Transverse colon (tissue), 4 donors: ENCODE measurements at regions not wholly inside any gene's neighbourhood (a gene's known extent, or its start where the extent isn't known, plus 50 kb on each side); places are given as distances from the start of the nearest gene placed in this dataset.

Experiments used
- CTCF ChIP-seq, 5 experiments: fragments of 200-600 bp in 3 of 5; fragments of 450-650 bp in 2 of 5; sonication (generic) in 3 of 5; IDR thresholded peaks; 1 replicate in 2 of 5; 2 replicates in 3 of 5; pipeline ENCODE4 v1.5.1; 2016 to 2017; ENCODE audit warnings: antibody characterized with exemption in 5 of 5, inconsistent platforms in 3 of 5, mild to moderate bottlenecking in 2 of 5, moderate library complexity in 1 of 5
- EP300 ChIP-seq: sonication (generic); formaldehyde crosslinking; IDR thresholded peaks from one replicate; pipeline ENCODE4 v1.6.1; 2017; ENCODE audit warnings: antibody characterized with exemption, low read depth
- POLR2A ChIP-seq: fragments of 450-650 bp; IDR thresholded peaks from one replicate; pipeline ENCODE4 v1.6.1; 2016; ENCODE audit warnings: antibody characterized with exemption, mild to moderate bottlenecking, moderate library complexity
- POLR2AphosphoS5 ChIP-seq, 3 donors: sonication (generic); formaldehyde crosslinking; IDR thresholded peaks; one replicate each; pipeline ENCODE4 v1.6.1; 2016; ENCODE audit warnings: antibody characterized with exemption in 3 of 3

- TF ChIP-seq EP300 (no peak), CTCF (IDR thresholded peaks at IDR 0.05) (no peak), POLR2AphosphoS5 (IDR thresholded peaks at IDR 0.05) (no peak), POLR2A (no peak)
These were observed 617.6 kb downstream of the CPS1 start for GRCh38 chr2:211174021-211174420.
